Activated T-cell treated with anti-CD3 and anti-CD28 coated beads for 4 hours (primary cell): ENCODE measurements at regions not wholly inside any gene's neighbourhood (a gene's known extent, or its start where the extent isn't known, plus 50 kb on each side); places are given as distances from the start of the nearest gene placed in this dataset.
"Not testable (repeated sequence)": the region's sequence is repeated elsewhere in the genome, so short reads cannot be mapped to it uniquely, and the experiment has no call there.

ENCODE experiments used
- DNase-seq: peaks from one replicate; pipeline ENCODE4 v3.0.0-alpha.2; 2020

- DNase-seq, result no peak
Measured at GRCh38 chr9:118670011-118670953, 699.0 kb downstream of the BRINP1 start.

- no peak for DNase-seq
Measured at GRCh38 chr9:118674942-118675341, 694.3 kb downstream of the BRINP1 start.

GRCh38 chr9:118677936-118678653, 691.1 kb downstream of the BRINP1 start:
- not testable (repeated sequence) for DNase-seq

- DNase-seq, result no peak
Measured at GRCh38 chr9:118686959-118687358, 682.3 kb downstream of the BRINP1 start.

GRCh38 chr9:118689280-118689679, 680.0 kb downstream of the BRINP1 start:
- DNase-seq, result no peak

GRCh38 chr9:118692613-118693012, 676.6 kb downstream of the BRINP1 start:
- no peak for DNase-seq

GRCh38 chr9:118693645-118694044, 675.6 kb downstream of the BRINP1 start:
- no peak for DNase-seq

GRCh38 chr9:118695249-118695648, 674.0 kb downstream of the BRINP1 start:
- DNase-seq, result not testable (repeated sequence)

GRCh38 chr9:118701985-118702384, 667.2 kb downstream of the BRINP1 start:
- DNase-seq, result no peak

- no peak for DNase-seq
Measured at GRCh38 chr9:118711843-118712242, 657.4 kb downstream of the BRINP1 start.

GRCh38 chr9:118721276-118721675, 648.0 kb downstream of the BRINP1 start:
- no peak for DNase-seq

- no peak for DNase-seq
Measured at GRCh38 chr9:118721923-118722322, 647.3 kb downstream of the BRINP1 start.

GRCh38 chr9:118729981-118730380, 639.3 kb downstream of the BRINP1 start:
- no peak for DNase-seq

GRCh38 chr9:118732998-118733397, 636.2 kb downstream of the BRINP1 start:
- DNase-seq, result no peak

- no peak for DNase-seq
Measured at GRCh38 chr9:118734696-118735095, 634.5 kb downstream of the BRINP1 start.

- DNase-seq, result no peak
Measured at GRCh38 chr9:118736406-118736805, 632.8 kb downstream of the BRINP1 start.

GRCh38 chr9:118751077-118751847, 618.0 kb downstream of the BRINP1 start:
- no peak for DNase-seq

- DNase-seq, result no peak
Measured at GRCh38 chr9:118751848-118752223, 617.4 kb downstream of the BRINP1 start.

GRCh38 chr9:118761016-118761790, 608.0 kb downstream of the BRINP1 start:
- DNase-seq, result no peak

GRCh38 chr9:118767571-118767970, 601.7 kb downstream of the BRINP1 start:
- DNase-seq, result no peak

- DNase-seq, result no peak
Measured at GRCh38 chr9:118782790-118783463, 586.3 kb downstream of the BRINP1 start.

GRCh38 chr9:118784033-118784432, 585.2 kb downstream of the BRINP1 start:
- DNase-seq, result no peak
